HFFc6 (cell line): ENCODE measurements at regions not wholly inside any gene's neighbourhood (a gene's known extent, or its start where the extent isn't known, plus 50 kb on each side); places are given as distances from the start of the nearest gene placed in this dataset.

Experiments used
- DNase-seq: peaks from one replicate; pipeline ENCODE4 v3.0.0-alpha.2; 2018
- H3K27ac Mint-ChIP-seq: 2 replicates; pipeline ENCODE4 v1.8.0; 2020; ENCODE audit warnings: mild to moderate bottlenecking, mixed read lengths
- H3K27me3 Mint-ChIP-seq: 2 replicates; pipeline ENCODE4 v1.8.0; 2021; ENCODE audit warnings: mild to moderate bottlenecking, moderate library complexity, mixed read lengths; ENCODE audit not compliant: insufficient read depth
- H3K36me3 Mint-ChIP-seq: 2 replicates; pipeline ENCODE4 v1.8.0; 2021; ENCODE audit warnings: low read depth, mixed read lengths
- H3K4me1 Mint-ChIP-seq: 2 replicates; pipeline ENCODE4 v1.8.0; 2020; ENCODE audit warnings: low read depth, mixed read lengths
- H3K4me3 Mint-ChIP-seq: 2 replicates; pipeline ENCODE4 v1.8.0; 2020; ENCODE audit warnings: mild to moderate bottlenecking, moderate library complexity, mixed read lengths
- H3K9me3 Mint-ChIP-seq: 2 replicates; pipeline ENCODE4 v1.8.0; 2020; ENCODE audit warnings: mild to moderate bottlenecking, mixed read lengths
- CTCF ChIP-seq: fragments of 200-600 bp; sonication (generic); IDR thresholded peaks from 2 replicates; pipeline ENCODE4 v1.5.0; 2021; ENCODE audit warnings: antibody characterized with exemption, mild to moderate bottlenecking

DNA sequence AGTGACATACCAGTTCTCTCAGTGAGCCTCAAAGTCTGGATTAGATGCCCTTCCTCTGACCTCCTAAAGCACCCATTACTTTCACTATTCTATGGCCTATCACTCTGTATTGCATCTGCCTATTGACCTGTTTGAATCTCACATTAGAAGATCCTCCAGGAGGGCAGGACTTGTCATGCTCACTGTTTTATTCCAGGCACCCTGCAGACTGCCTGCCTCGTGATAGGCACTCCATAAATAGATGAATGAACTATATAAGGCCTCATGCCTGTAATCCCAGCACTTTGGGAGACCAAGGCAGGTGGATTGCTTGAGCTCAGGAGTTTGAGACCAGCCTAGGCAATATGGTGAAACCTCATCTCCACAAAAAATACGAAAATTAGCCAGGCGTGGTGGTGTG, 160.1 kb upstream of the CADM1 start:
- Mint-ChIP-seq H3K4me3 (no peak overlapping the region), H3K36me3 (no peaks in the 10 kb centered on the region), H3K27ac (no peak overlapping the region), H3K27me3 (no peaks in the 10 kb centered on the region; the same call in 1 of the 2 replicates), H3K9me3 (peaks cover 23% of the 10 kb centered on the region), H3K4me1 (no peaks in the 10 kb centered on the region)
- TF ChIP-seq CTCF = no peak
- no peak for DNase-seq

- no peaks in the 10 kb centered on the region for H3K36me3 Mint-ChIP-seq
- no peak for DNase-seq
- no peak overlapping the region for H3K4me3 Mint-ChIP-seq
- TF ChIP-seq CTCF = no peak
- H3K9me3 Mint-ChIP-seq = peaks cover 23% of the 10 kb centered on the region
- no peak overlapping the region for H3K27ac Mint-ChIP-seq
- no peaks in the 10 kb centered on the region for H3K4me1 Mint-ChIP-seq
- no peaks in the 10 kb centered on the region; the same call in 1 of the 2 replicates for H3K27me3 Mint-ChIP-seq
Measured at GRCh38 chr11:115663790-115664189, 159.6 kb upstream of the CADM1 start.

- Mint-ChIP-seq H3K27me3 (no peaks in the 10 kb centered on the region; the same call in none of the 2 replicates), H3K9me3 (peaks cover 35% of the 10 kb centered on the region), H3K4me3 (no peak overlapping the region), H3K4me1 (no peaks in the 10 kb centered on the region), H3K27ac (no peak overlapping the region), H3K36me3 (no peaks in the 10 kb centered on the region)
- DNase-seq = no peak
- TF ChIP-seq CTCF = no peak
Measured at GRCh38 chr11:115660030-115660805, 156.0 kb upstream of the CADM1 start.

- H3K9me3 Mint-ChIP-seq = peaks cover 34% of the 10 kb centered on the region; the same call in 1 of the 2 replicates
- H3K27ac Mint-ChIP-seq = no peak overlapping the region
- H3K27me3 Mint-ChIP-seq = no peaks in the 10 kb centered on the region; the same call in none of the 2 replicates
- no peaks in the 10 kb centered on the region for H3K36me3 Mint-ChIP-seq
- no peaks in the 10 kb centered on the region for H3K4me1 Mint-ChIP-seq
- no peak for DNase-seq
- no peak for TF ChIP-seq CTCF
- H3K4me3 Mint-ChIP-seq = no peak overlapping the region
Measured at GRCh38 chr11:115659061-115659963, 155.1 kb upstream of the CADM1 start.

GRCh38 chr11:115657586-115657985, 153.4 kb upstream of the CADM1 start:
- no peak for DNase-seq
- Mint-ChIP-seq H3K27me3 (no peaks in the 10 kb centered on the region; the same call in 1 of the 2 replicates), H3K4me3 (no peak overlapping the region), H3K36me3 (no peaks in the 10 kb centered on the region), H3K27ac (no peak overlapping the region), H3K4me1 (no peaks in the 10 kb centered on the region), H3K9me3 (peaks cover 38% of the 10 kb centered on the region; the same call in 1 of the 2 replicates)
- no peak for TF ChIP-seq CTCF
